Naive thymus-derived CD4-positive, alpha-beta T cell (primary cell): ENCODE measurements at regions not wholly inside any gene's neighbourhood (a gene's known extent, or its start where the extent isn't known, plus 50 kb on each side); places are given as distances from the start of the nearest gene placed in this dataset.
A peak's percentile ranks its signal among the peaks of the same experiment; 100 is the strongest.

Experiments
- ATAC-seq: fragments of 150-1000 bp; cut with Tn5 transposase; 2 replicates; pipeline ENCODE4 v1.10.0; 2021; ENCODE audit warnings: mild to moderate bottlenecking, moderate library complexity
- CTCF ChIA-PET: fragments of 350-600 bp; sonication (Branson Sonifier 250); formaldehyde crosslinking; loops from one replicate; lab custom pipeline; 2021; ENCODE audit warnings: antibody characterized with exemption; lab: Charles Lee
- POLR2A ChIA-PET: fragments of 350-600 bp; sonication (Branson Sonifier 250); formaldehyde crosslinking; loops from one replicate; lab custom pipeline; 2021; ENCODE audit warnings: antibody characterized with exemption, inconsistent platforms; lab: Charles Lee
- DNase-seq, 9 donors: peaks; one replicate each; pipeline versions ENCODE4 v3.0.0 to v3.0.0-alpha.2; 2020 to 2022; ENCODE audit warnings: mixed read lengths in 1 of 9
- H3K27ac ChIP-seq: one replicate; pipeline ENCODE4 v1.7.0; 2013; ENCODE audit warnings: mild to moderate bottlenecking, low read depth, low read length, moderate library complexity
- H3K27me3 ChIP-seq, 2 donors: one replicate each; pipeline ENCODE4 v1.7.0; 2013; ENCODE audit warnings: low read length in 2 of 2, mild to moderate bottlenecking in 2 of 2, moderate library complexity in 2 of 2; ENCODE audit not compliant: control insufficient read depth in 2 of 2, insufficient read depth in 2 of 2
- H3K36me3 ChIP-seq, 3 experiments: 1 replicate in 2 of 3; 2 replicates in 1 of 3; pipeline ENCODE4 v1.7.0; 2013; ENCODE audit warnings: low read length in 3 of 3, mild to moderate bottlenecking in 3 of 3, moderate library complexity in 1 of 3; ENCODE audit not compliant: insufficient read depth in 3 of 3, control insufficient read depth in 2 of 3
- H3K4me1 ChIP-seq, 2 donors: one replicate each; pipeline ENCODE4 v1.7.0; 2013; ENCODE audit warnings: low read length in 2 of 2, mild to moderate bottlenecking in 2 of 2, moderate library complexity in 1 of 2; ENCODE audit not compliant: control insufficient read depth in 2 of 2, insufficient read depth in 2 of 2
- H3K4me3 ChIP-seq: 2 replicates; pipeline ENCODE4 v1.7.0; 2013; ENCODE audit warnings: mild to moderate bottlenecking, low read length
- H3K9me3 ChIP-seq, 3 experiments: 1 replicate in 2 of 3; 2 replicates in 1 of 3; pipeline ENCODE4 v1.7.0; 2013; ENCODE audit warnings: low read length in 3 of 3; ENCODE audit not compliant: control insufficient read depth in 2 of 3
- H3K27ac Mint-ChIP-seq, 9 donors: one replicate each; pipeline ENCODE4 v1.8.0; 2020 to 2022; ENCODE audit warnings: mixed read lengths in 9 of 9, mild to moderate bottlenecking in 8 of 9, moderate library complexity in 5 of 9, inconsistent platforms in 2 of 9
- H3K27me3 Mint-ChIP-seq, 5 donors: one replicate each; pipeline ENCODE4 v1.8.0; 2021 to 2022; ENCODE audit warnings: mixed read lengths in 5 of 5, mild to moderate bottlenecking in 1 of 5
- H3K36me3 Mint-ChIP-seq, 5 donors: one replicate each; pipeline ENCODE4 v1.8.0; 2020 to 2022; ENCODE audit warnings: mixed read lengths in 5 of 5, mild to moderate bottlenecking in 3 of 5, inconsistent platforms in 1 of 5
- H3K4me1 Mint-ChIP-seq, 7 donors: one replicate each; pipeline ENCODE4 v1.8.0; 2020 to 2022; ENCODE audit warnings: mixed read lengths in 7 of 7, mild to moderate bottlenecking in 3 of 7, inconsistent platforms in 1 of 7
- H3K4me3 Mint-ChIP-seq, 10 donors: one replicate each; pipeline ENCODE4 v1.8.0; 2020 to 2022; ENCODE audit warnings: mild to moderate bottlenecking in 10 of 10, mixed read lengths in 10 of 10, moderate library complexity in 6 of 10, inconsistent platforms in 2 of 10
- H3K9me3 Mint-ChIP-seq, 11 donors: one replicate each; pipeline ENCODE4 v1.8.0; 2020 to 2022; ENCODE audit warnings: mixed read lengths in 11 of 11, mild to moderate bottlenecking in 4 of 11, inconsistent platforms in 1 of 11, moderate library complexity in 1 of 11
- intact Hi-C, 2 donors: fragments of 100-400 bp; cut with micrococcal nuclease; formaldehyde crosslinking; loops; one replicate each; pipeline ENCODE4 v1.15.1; 2023

- H3K27me3 Mint-ChIP-seq = no peaks in the 10 kb centered on the region
- Histone ChIP-seq H3K4me1 (no peaks in the 10 kb centered on the region), H3K4me3 (no peak overlapping the region), H3K27me3 (no peaks in the 10 kb centered on the region), H3K36me3 (no peaks in the 10 kb centered on the region), H3K9me3 (no peaks in the 10 kb centered on the region), H3K27ac (no peak overlapping the region)
- peaks cover 0 to 3% (median 0%) of the 10 kb centered on the region in 5 donors for H3K36me3 Mint-ChIP-seq
- no peak for DNase-seq
- no peak overlapping the region for H3K27ac Mint-ChIP-seq
- H3K9me3 Mint-ChIP-seq = peaks cover 0 to 16% (median 3%) of the 10 kb centered on the region in 11 donors
- no peak overlapping the region for H3K4me3 Mint-ChIP-seq
- H3K4me1 Mint-ChIP-seq = no peaks in the 10 kb centered on the region
- intact Hi-C loops = no loop called here
- CTCF ChIA-PET = no interaction called here
- POLR2A ChIA-PET = no interaction called here
- ATAC-seq = no peak
Measured at GRCh38 chr5:44252545-44252944, 136.7 kb downstream of the FGF10 start.

DNA sequence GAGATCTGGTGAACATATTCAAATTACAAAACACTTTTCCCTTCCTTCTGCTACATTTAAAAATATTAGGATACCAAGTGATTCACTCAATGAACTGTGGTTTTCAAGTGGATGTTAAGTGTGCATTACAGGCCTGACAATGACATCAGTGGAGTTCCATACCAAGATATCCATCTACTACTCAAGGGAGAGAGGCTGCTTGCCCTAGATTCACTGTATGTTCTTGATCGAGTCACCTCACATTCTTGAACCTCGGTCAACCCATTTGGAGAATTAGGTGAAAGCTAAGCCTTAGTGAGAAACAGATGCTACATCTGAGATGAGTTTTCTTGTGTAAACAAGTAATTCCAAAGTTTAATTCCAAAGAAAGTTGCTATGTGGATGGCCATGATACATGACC, 142.2 kb downstream of the FGF10 start:
- Histone ChIP-seq H3K27me3 (no peaks in the 10 kb centered on the region), H3K27ac (no peak overlapping the region), H3K4me1 (no peaks in the 10 kb centered on the region), H3K36me3 (no peaks in the 10 kb centered on the region), H3K4me3 (no peak overlapping the region), H3K9me3 (no peaks in the 10 kb centered on the region)
- H3K9me3 Mint-ChIP-seq = peaks cover 0 to 20% (median 4%) of the 10 kb centered on the region in 11 donors
- H3K4me1 Mint-ChIP-seq = no peaks in the 10 kb centered on the region
- no peak overlapping the region for H3K27ac Mint-ChIP-seq
- ATAC-seq (no peak), DNase-seq (no peak)
- no peaks in the 10 kb centered on the region for H3K27me3 Mint-ChIP-seq
- H3K4me3 Mint-ChIP-seq = no peak overlapping the region
- intact Hi-C loops = no loop called here
- CTCF ChIA-PET = no interaction called here
- POLR2A ChIA-PET = no interaction called here
- H3K36me3 Mint-ChIP-seq = no peaks in the 10 kb centered on the region

GRCh38 chr5:44245935-44246334, 143.3 kb downstream of the FGF10 start:
- no peak overlapping the region for H3K4me3 Mint-ChIP-seq
- H3K27me3 Mint-ChIP-seq = no peaks in the 10 kb centered on the region
- Histone ChIP-seq H3K4me3 (no peak overlapping the region), H3K9me3 (no peaks in the 10 kb centered on the region), H3K27ac (no peak overlapping the region), H3K4me1 (no peaks in the 10 kb centered on the region), H3K27me3 (no peaks in the 10 kb centered on the region), H3K36me3 (no peaks in the 10 kb centered on the region)
- H3K4me1 Mint-ChIP-seq = no peaks in the 10 kb centered on the region
- CTCF ChIA-PET = no interaction called here
- ATAC-seq (no peak), DNase-seq (no peak)
- POLR2A ChIA-PET = no interaction called here
- intact Hi-C loops = no loop called here
- peaks cover 0 to 24% (median 4%) of the 10 kb centered on the region in 11 donors for H3K9me3 Mint-ChIP-seq
- no peak overlapping the region for H3K27ac Mint-ChIP-seq
- H3K36me3 Mint-ChIP-seq = no peaks in the 10 kb centered on the region

DNA sequence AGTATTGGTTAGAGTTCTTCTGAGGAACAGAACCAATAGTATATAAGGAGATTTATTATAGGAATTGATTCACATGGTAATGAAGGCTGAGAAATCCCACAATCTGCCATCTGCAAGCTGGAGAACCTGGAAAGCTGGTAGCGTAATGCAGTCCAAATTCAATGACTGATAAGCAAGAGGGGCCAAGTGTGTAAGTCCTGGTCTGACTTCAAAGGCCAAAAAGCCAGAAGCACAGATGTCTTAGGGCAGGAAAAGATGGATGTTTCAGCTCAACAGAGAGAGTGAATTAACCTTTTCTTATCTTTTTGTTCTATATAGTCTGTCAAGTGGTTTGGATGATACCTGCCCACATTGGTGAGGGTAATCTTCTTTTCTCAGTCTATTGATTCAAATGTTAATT, 146.4 kb downstream of the FGF10 start:
- CTCF ChIA-PET = no interaction called here

DNA sequence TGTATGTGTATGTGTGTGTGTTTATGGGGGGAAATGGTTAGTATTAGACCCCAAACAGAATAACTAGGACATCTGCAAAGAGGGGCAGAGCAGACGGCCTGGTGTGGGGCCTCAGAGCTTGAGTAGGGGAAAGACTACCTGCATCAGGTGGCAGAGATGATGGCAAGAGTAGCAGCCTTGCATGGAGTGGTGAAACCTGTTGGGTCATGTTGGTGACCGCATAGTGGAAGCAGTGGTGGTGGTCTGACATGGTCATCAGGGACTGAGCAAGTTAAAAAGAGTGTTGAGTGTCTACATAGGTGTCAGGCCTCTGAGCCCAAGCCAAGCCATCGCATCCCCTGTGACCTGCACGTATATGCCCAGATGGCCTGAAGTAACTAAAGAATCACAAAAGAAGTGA, 153.2 kb downstream of the FGF10 start:
- Histone ChIP-seq H3K4me1 (no peaks in the 10 kb centered on the region), H3K36me3 (no peaks in the 10 kb centered on the region), H3K27ac (no peak overlapping the region), H3K27me3 (no peaks in the 10 kb centered on the region), H3K9me3 (no peaks in the 10 kb centered on the region), H3K4me3 (no peak overlapping the region)
- ChIA-PET CTCF (no interaction called here), POLR2A (no interaction called here)
- DNase-seq = no peak
- Mint-ChIP-seq H3K36me3 (no peaks in the 10 kb centered on the region), H3K27ac (peak overlapping the region in 1 of 9 donors; percentile 46), H3K4me1 (no peaks in the 10 kb centered on the region), H3K9me3 (peaks cover 0 to 24% (median 5%) of the 10 kb centered on the region in 11 donors), H3K27me3 (no peaks in the 10 kb centered on the region), H3K4me3 (no peak overlapping the region)
- ATAC-seq = no peak
- intact Hi-C loops = no loop called here

More for the DNA sequence above, 146.4 kb downstream of the FGF10 start:
- intact Hi-C loops = no loop called here
- H3K27ac Mint-ChIP-seq = no peak overlapping the region
- H3K36me3 Mint-ChIP-seq = no peaks in the 10 kb centered on the region
- no peaks in the 10 kb centered on the region for H3K27me3 Mint-ChIP-seq
- Histone ChIP-seq H3K36me3 (no peaks in the 10 kb centered on the region), H3K4me3 (no peak overlapping the region), H3K27me3 (no peaks in the 10 kb centered on the region), H3K9me3 (no peaks in the 10 kb centered on the region), H3K4me1 (no peaks in the 10 kb centered on the region), H3K27ac (no peak overlapping the region)
- H3K4me1 Mint-ChIP-seq = no peaks in the 10 kb centered on the region
- POLR2A ChIA-PET = no interaction called here
- ATAC-seq (no peak), DNase-seq (no peak)
- peaks cover 0 to 20% (median 3%) of the 10 kb centered on the region in 11 donors for H3K9me3 Mint-ChIP-seq
- no peak overlapping the region for H3K4me3 Mint-ChIP-seq

- no peaks in the 10 kb centered on the region for H3K4me1 Mint-ChIP-seq
- H3K9me3 Mint-ChIP-seq = peaks cover 0 to 24% (median 7%) of the 10 kb centered on the region in 11 donors
- no peak overlapping the region for H3K27ac ChIP-seq
- H3K36me3 Mint-ChIP-seq = no peaks in the 10 kb centered on the region
- ChIA-PET CTCF (no interaction called here), POLR2A (no interaction called here)
- no peak for DNase-seq
- H3K4me1 ChIP-seq = no peaks in the 10 kb centered on the region
- H3K27me3 Mint-ChIP-seq = no peaks in the 10 kb centered on the region
- ATAC-seq = no peak
- no peaks in the 10 kb centered on the region for H3K27me3 ChIP-seq
- no peak overlapping the region for H3K27ac Mint-ChIP-seq
- H3K4me3 Mint-ChIP-seq = no peak overlapping the region
- intact Hi-C loops = no loop called here
- no peaks in the 10 kb centered on the region for H3K9me3 ChIP-seq
- H3K36me3 ChIP-seq = no peaks in the 10 kb centered on the region
- no peak overlapping the region for H3K4me3 ChIP-seq
Measured at GRCh38 chr5:44233691-44234090, 155.5 kb downstream of the FGF10 start.

DNA sequence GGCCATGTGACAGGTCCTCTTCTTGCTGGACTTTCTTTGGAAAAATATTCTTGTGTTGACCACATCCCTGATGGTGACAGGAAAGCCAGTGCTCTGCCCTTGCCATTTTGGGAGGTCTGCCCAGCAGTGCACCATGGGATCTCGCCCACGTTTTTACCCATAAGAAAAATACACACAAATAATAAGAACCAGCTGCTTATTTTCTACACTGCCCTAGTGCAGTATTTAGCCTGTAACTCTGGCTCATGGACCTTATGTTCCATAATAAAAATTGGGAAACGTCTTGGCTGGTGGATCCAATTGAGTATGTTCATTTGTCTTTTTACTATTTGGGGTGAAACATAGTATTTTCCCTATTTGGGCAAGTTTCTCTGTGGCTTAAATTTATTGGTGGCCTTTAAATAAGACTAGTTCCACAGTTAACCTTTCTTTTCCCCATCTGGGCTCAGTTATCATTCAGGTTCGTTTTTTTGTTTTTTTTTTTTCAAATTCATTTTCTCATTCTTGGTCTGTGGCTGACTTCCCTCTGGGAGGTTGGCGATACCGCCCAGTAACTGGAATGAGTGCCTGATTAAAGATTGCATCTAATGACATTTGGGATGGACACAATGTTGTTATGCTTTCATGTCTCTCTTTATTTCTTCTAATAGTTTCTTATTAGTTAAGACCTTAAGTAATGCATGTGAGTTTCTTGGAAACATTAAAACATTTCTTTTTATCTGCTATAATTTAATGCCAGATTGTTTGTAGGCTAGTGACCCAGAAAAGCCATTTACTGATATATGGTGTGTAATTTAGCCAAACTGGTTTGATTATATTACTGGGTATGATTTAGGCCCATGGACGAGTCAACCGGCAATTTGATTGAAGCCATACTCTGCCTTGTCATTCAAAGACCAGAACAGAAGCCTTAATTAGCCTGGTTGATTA, 163.7 kb downstream of the FGF10 start:
- DNase-seq (no peak), ATAC-seq (no peak)
- H3K36me3 ChIP-seq = no peaks in the 10 kb centered on the region
- Mint-ChIP-seq H3K27ac (no peak overlapping the region), H3K4me3 (no peak overlapping the region), H3K27me3 (no peaks in the 10 kb centered on the region), H3K9me3 (peaks cover 1 to 18% (median 6%) of the 10 kb centered on the region in 11 donors), H3K36me3 (no peaks in the 10 kb centered on the region), H3K4me1 (no peaks in the 10 kb centered on the region)
- H3K4me1 ChIP-seq = no peaks in the 10 kb centered on the region
- no peak overlapping the region for H3K4me3 ChIP-seq
- no peaks in the 10 kb centered on the region for H3K27me3 ChIP-seq
- intact Hi-C loops = no loop called here
- ChIA-PET POLR2A (no interaction called here), CTCF (no interaction called here)
- no peaks in the 10 kb centered on the region for H3K9me3 ChIP-seq
- no peak overlapping the region for H3K27ac ChIP-seq
